HG02870 (cell line): ENCODE measurements at regions not wholly inside any gene's neighbourhood (a gene's known extent, or its start where the extent isn't known, plus 50 kb on each side); places are given as distances from the start of the nearest gene placed in this dataset.
A peak's percentile ranks its signal among the peaks of the same experiment; 100 is the strongest.
"Not testable (repeated sequence)": the region's sequence is repeated elsewhere in the genome, so short reads cannot be mapped to it uniquely, and the experiment has no call there.

Experiments
- ATAC-seq: cut with Tn5 transposase; IDR thresholded peaks from one replicate; pipeline ENCODE4 v1.9.1; 2021; ENCODE audit warnings: mild to moderate bottlenecking, moderate library complexity; ENCODE audit not compliant: unreplicated experiment

- not testable (repeated sequence) for ATAC-seq
Measured at GRCh38 chr1:83287391-83287790, 711.5 kb downstream of the TTLL7 start.

GRCh38 chr1:83274656-83275055 lies 724.3 kb downstream of the TTLL7 start:
- ATAC-seq, result not testable (repeated sequence)

GRCh38 chr1:83272484-83272883 lies 726.4 kb downstream of the TTLL7 start:
- ATAC-seq, result not testable (repeated sequence)

GRCh38 chr1:83271834-83272233 lies 727.1 kb downstream of the TTLL7 start:
- ATAC-seq, result not testable (repeated sequence)

GRCh38 chr1:83270801-83271200 lies 728.1 kb downstream of the TTLL7 start:
- peak; percentile 70 for ATAC-seq

- ATAC-seq, result not testable (repeated sequence)
Measured at GRCh38 chr1:83263808-83264207, 735.1 kb downstream of the TTLL7 start.

- not testable (repeated sequence) for ATAC-seq
Measured at GRCh38 chr1:83251687-83252086, 747.2 kb downstream of the TTLL7 start.

- not testable (repeated sequence) for ATAC-seq
Measured at GRCh38 chr1:83246780-83247179, 752.2 kb downstream of the TTLL7 start.

GRCh38 chr1:83244832-83245231 lies 754.1 kb downstream of the TTLL7 start:
- not testable (repeated sequence) for ATAC-seq

GRCh38 chr1:83239568-83239967 lies 759.4 kb downstream of the TTLL7 start:
- ATAC-seq, result not testable (repeated sequence)

- not testable (repeated sequence) for ATAC-seq
Measured at GRCh38 chr1:83238654-83239053, 760.3 kb downstream of the TTLL7 start.

GRCh38 chr1:83219788-83220187 lies 779.1 kb downstream of the TTLL7 start:
- not testable (repeated sequence) for ATAC-seq

- not testable (repeated sequence) for ATAC-seq
Measured at GRCh38 chr1:83218036-83218716, 780.8 kb downstream of the TTLL7 start.

GRCh38 chr1:83214317-83214716 lies 784.6 kb downstream of the TTLL7 start:
- not testable (repeated sequence) for ATAC-seq

- ATAC-seq, result not testable (repeated sequence)
Measured at GRCh38 chr1:83213648-83214047, 785.3 kb downstream of the TTLL7 start.

GRCh38 chr1:83212033-83212432 lies 786.9 kb downstream of the TTLL7 start:
- ATAC-seq, result not testable (repeated sequence)

- ATAC-seq, result not testable (repeated sequence)
Measured at GRCh38 chr1:83208540-83208939, 790.4 kb downstream of the TTLL7 start.

- not testable (repeated sequence) for ATAC-seq
Measured at GRCh38 chr1:83194610-83195009, 804.3 kb downstream of the TTLL7 start.

GRCh38 chr1:83182033-83182728 lies 816.8 kb downstream of the TTLL7 start:
- ATAC-seq, result not testable (repeated sequence)

- ATAC-seq, result not testable (repeated sequence)
Measured at GRCh38 chr1:83180621-83181020, 818.3 kb downstream of the TTLL7 start.

GRCh38 chr1:83167634-83168033 lies 831.3 kb downstream of the TTLL7 start:
- not testable (repeated sequence) for ATAC-seq

- not testable (repeated sequence) for ATAC-seq
Measured at GRCh38 chr1:83163879-83164475, 835.0 kb downstream of the TTLL7 start.
